Right lobe of liver (tissue), 4 donors: ENCODE measurements at regions not wholly inside any gene's neighbourhood (a gene's known extent, or its start where the extent isn't known, plus 50 kb on each side); places are given as distances from the start of the nearest gene placed in this dataset.

Experiments
- POLR2A ChIP-seq: fragments of 450-650 bp; IDR thresholded peaks from one replicate; pipeline ENCODE4 v1.6.1; 2017; ENCODE audit warnings: antibody characterized with exemption, mild to moderate bottlenecking
- TF ChIP-seq, protein P1 (sequence below), 4 donors: fragments of 200-600 bp in 3 of 4; fragments of 450-650 bp in 1 of 4; IDR thresholded peaks; one replicate each; pipeline versions ENCODE4 v1.5.1 to v1.8.0; 2016 to 2022; ENCODE audit warnings: antibody characterized with exemption in 4 of 4, mild to moderate bottlenecking in 2 of 4
- donor health status: DM: no; HTN: no; CAD: no.
- donor health status: DM: no; HTN: no; CAD: no.
- donor health status: DM: no; HTN: yes; CAD: no.

DNA sequence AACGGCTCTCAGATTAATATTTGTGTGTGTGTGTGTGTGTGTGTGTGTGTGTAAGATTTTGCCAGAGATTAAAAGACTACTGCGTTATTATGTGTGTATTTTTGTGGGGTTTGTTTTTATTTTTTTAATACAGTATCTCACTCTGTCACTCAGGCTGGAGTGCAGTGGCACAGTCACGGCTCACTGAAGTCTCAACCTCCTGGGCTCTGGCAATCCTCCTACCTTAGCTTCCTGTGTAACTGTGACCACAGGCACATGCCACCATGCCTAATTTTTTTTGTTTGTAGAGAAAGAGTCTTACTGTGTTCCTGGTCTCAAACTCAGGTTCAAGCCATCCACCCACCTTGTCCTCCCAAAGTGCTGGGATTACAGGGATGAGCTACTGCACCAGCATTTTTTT, 87.2 kb downstream of the CYB561 start:
- TF ChIP-seq, protein P1, sequence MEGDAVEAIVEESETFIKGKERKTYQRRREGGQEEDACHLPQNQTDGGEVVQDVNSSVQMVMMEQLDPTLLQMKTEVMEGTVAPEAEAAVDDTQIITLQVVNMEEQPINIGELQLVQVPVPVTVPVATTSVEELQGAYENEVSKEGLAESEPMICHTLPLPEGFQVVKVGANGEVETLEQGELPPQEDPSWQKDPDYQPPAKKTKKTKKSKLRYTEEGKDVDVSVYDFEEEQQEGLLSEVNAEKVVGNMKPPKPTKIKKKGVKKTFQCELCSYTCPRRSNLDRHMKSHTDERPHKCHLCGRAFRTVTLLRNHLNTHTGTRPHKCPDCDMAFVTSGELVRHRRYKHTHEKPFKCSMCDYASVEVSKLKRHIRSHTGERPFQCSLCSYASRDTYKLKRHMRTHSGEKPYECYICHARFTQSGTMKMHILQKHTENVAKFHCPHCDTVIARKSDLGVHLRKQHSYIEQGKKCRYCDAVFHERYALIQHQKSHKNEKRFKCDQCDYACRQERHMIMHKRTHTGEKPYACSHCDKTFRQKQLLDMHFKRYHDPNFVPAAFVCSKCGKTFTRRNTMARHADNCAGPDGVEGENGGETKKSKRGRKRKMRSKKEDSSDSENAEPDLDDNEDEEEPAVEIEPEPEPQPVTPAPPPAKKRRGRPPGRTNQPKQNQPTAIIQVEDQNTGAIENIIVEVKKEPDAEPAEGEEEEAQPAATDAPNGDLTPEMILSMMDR (IDR thresholded peaks at IDR 0.05), result no peak
- TF ChIP-seq POLR2A, result no peak
